ENCODE measurements at regions not wholly inside any gene's neighbourhood (a gene's known extent, or its start where the extent isn't known, plus 50 kb on each side); places are given as distances from the start of the nearest gene placed in this dataset.

- TF ChIP-seq, protein P1, sequence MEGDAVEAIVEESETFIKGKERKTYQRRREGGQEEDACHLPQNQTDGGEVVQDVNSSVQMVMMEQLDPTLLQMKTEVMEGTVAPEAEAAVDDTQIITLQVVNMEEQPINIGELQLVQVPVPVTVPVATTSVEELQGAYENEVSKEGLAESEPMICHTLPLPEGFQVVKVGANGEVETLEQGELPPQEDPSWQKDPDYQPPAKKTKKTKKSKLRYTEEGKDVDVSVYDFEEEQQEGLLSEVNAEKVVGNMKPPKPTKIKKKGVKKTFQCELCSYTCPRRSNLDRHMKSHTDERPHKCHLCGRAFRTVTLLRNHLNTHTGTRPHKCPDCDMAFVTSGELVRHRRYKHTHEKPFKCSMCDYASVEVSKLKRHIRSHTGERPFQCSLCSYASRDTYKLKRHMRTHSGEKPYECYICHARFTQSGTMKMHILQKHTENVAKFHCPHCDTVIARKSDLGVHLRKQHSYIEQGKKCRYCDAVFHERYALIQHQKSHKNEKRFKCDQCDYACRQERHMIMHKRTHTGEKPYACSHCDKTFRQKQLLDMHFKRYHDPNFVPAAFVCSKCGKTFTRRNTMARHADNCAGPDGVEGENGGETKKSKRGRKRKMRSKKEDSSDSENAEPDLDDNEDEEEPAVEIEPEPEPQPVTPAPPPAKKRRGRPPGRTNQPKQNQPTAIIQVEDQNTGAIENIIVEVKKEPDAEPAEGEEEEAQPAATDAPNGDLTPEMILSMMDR (IDR thresholded peaks at IDR 0.05) = no peak
- no peak for TF ChIP-seq POLR2A (IDR thresholded peaks at IDR 0.05)
These were observed 159.9 kb upstream of the MMADHC start for GRCh38 chr2:149747456-149747855.
